Fibroblast of skin of abdomen (primary cell): ENCODE measurements at regions not wholly inside any gene's neighbourhood (a gene's known extent, or its start where the extent isn't known, plus 50 kb on each side); places are given as distances from the start of the nearest gene placed in this dataset.

ENCODE experiments used
- DNase-seq: peaks from one replicate; pipeline ENCODE4 v3.0.0-alpha.2; 2013

GRCh38 chr9:84179531-84179930 lies 161.0 kb downstream of the SLC28A3 start:
- no peak for DNase-seq

DNA sequence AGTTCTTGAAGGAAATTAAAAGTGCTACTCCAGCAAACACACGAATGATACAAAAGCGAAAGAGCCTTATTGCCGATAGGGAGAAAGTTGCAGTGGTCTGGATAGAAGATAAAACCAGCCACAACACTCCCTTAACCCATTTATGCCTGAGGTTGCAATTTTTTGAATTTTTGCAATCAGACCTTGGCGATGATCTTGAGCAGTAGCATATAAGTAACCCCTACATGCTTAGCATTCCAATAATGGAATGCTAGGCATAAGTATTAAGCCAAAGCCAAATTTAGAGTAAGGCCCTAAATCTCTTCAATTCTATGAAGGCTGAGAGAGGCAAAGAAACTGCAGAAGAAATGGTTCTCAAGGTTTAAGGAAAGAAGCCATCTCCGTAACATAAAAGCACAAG lies 153.5 kb downstream of the SLC28A3 start:
- DNase-seq: peak; percentile 73

DNA sequence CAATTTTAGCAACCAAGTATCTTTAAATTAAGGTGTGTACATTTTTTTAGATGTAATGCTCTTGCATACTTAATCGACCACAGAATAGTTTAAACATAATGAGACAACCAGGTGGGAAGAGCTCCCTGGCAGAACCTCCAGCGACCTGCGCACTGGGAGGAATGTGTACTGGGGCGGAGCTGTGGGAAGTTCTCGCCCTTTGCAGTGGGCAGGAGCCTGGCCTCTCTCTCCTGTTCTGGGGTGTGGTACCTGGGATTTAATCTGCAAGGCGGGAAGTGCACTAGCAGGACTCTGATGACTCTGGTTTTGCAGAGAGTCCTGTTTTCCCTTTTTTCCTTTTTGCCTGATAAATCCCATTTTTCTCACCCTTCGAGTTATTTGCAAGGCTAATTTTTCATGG lies 150.7 kb downstream of the SLC28A3 start:
- DNase-seq: no peak

DNA sequence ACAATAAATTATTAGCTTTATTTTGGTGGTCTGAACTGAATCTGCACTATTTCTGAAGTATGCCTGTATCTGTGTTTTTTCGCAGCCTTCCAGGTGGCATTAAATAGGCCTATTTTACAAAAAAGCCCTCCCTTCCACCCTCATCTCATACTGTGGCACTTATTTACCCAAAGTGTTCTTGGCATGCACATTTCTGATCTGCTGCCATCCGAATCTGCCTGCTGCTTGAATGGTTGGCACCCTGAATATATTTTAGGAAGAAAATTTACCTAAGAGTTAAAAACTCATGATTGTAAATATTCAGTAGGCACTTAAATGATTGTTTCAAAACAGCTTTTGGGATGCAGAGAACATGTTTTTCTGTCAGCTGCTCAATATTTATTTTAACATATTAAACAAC lies 150.1 kb downstream of the SLC28A3 start:
- no peak for DNase-seq

DNA sequence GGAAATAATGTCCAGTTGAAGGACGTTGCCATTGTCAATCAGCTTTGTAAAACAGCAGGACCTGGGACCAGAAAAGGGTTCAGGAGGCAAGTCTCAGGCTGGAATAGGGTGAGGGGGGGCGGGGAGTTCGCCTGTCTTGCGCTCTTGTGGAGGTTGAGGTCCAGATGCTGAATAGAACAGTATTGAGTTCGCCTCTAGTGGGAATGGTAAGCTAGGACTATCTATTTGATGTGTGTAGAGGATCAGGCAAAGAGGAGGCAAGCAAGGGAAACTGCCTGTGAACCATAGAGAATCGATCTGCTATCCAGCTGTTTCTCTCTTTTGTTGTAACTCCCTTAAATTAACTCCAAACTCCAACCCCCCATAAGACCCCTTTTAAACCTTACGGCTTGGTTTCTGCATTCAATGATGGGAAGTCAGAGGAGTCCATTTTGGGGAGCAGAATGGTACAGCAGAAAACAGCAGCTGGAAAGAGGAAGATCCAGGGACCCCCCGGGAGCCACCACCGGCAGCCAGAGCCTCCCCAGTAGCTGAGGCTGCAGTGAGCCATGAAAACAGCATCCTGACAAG lies 133.7 kb downstream of the SLC28A3 start:
- no peak for DNase-seq

DNA sequence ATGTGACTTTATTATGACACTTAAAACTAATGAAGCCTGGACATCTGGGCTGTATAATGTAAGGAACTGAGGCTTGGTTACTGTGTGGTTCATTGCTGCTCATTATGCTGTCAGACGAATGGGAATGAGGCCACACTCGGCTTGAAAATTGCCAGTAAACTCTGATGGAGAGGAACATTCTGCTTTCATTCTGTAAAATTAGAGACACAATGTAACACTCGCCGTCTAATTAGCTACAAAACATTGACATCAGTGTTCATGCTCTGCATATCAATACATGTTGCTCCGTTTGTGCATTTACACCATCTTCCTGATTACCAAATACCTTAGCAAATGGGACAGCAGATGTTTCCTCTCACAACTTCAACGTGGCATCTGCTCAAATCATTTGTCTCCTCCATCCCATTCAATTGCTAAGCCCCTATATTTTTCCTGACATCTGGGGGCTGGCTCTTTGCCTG lies 133.0 kb downstream of the SLC28A3 start:
- peak; percentile 55 for DNase-seq

DNA sequence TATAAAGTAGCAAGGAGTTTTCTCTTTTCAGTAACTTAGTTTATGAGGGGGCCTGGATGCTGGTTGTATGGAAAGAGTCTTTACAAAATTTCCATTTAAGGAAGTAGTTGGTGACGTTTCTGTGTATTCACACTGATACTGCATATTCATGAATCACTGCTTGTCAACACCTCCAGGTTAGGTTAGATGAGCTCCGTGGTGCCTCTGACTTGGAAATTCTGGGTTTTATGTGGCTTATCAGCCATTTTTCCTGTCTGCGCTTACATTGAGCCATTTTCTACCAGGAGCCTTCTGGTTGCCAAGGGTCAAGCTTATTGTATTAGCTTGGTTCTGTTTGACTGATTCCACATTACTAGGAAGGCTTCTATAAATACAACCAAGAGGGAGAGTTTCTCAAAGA lies 128.3 kb downstream of the SLC28A3 start:
- peak; percentile 20 for DNase-seq

GRCh38 chr9:84212982-84213381 lies 127.6 kb downstream of the SLC28A3 start:
- no peak for DNase-seq

DNA sequence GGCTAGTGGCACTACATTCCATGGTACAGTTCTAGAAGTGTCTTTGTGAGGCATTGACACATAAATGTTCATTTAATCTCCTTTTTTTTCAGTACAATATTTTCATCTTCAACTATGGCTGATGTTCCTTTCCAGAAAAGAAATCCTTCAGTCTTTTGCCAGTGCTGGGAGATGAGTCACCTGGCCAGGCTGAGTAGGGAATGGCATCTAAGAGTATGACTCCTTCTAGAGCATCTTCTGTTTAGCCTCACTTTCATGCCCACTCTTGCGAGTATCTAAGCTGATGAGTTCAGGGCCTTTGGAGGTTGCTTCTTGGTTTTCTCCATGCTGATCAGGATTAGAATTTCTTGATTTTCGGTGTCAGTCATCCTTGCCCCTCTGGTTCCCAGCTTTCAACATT lies 124.4 kb downstream of the SLC28A3 start:
- no peak for DNase-seq

DNA sequence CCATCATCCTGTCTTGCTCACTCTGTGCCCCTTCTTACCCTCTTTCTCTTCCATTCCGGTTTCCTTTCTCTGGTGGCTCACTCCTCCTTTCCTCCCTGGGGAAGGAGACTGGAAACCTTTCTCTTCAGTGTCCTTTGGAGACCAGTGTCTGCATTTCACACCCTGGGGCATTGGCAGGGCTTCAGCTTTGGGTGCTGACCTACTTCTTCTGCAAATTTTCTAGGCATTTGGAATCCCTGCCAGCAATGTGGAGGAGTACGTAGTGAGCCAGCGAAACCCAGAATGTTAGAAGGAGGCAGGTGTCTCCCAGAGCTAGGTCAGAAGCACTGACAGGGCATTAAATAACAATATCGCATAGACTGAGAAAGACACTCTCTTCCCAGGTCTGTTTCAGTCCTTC lies 122.2 kb downstream of the SLC28A3 start:
- DNase-seq: no peak

DNA sequence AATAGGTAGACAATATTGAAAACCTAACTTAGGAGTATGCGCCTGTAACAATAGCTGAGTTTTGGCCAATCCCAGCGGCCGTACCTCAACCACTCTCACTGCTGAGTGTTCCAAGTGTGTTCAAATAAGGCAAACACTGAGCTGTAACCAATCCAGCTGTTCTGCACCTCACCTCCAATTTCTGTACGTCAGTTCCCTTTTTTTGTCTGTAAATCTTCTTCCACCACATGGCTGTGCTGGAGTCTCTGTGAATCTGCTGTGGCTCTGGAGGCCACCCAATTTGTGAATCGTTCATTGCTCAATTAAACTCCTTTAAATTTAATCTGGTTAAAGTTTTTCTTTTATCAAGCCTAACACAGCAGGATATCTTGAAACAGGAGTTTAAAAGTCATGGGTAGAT lies 116.3 kb downstream of the SLC28A3 start:
- DNase-seq: no peak
